IMR-90 (cell line): ENCODE measurements at regions not wholly inside any gene's neighbourhood (a gene's known extent, or its start where the extent isn't known, plus 50 kb on each side); places are given as distances from the start of the nearest gene placed in this dataset.

ENCODE experiments used
- ATAC-seq: fragments of 200-7000 bp; cut with Tn5 transposase; 2 replicates; pipeline ENCODE4 v1.9.1; 2020; ENCODE audit warnings: low read depth, mild to moderate bottlenecking, moderate library complexity
- BruUV-seq: library from RNA; stranded (reverse); fragments of 400-500 nt; replicated peaks from 2 replicates; lab custom pipeline; 2021; lab: Mats Ljungman, UMichigan
- CTCF ChIA-PET: fragments of 300-600 bp; formaldehyde crosslinking; extraction: SDS; loops from one replicate; lab custom pipeline; 2021; ENCODE audit warnings: antibody characterized with exemption; lab: Yijun Ruan, JAX
- POLR2A ChIA-PET: fragments of 300-600 bp; sonication (Branson Sonifier 250); formaldehyde crosslinking; loops from one replicate; lab custom pipeline; 2022; ENCODE audit warnings: antibody characterized with exemption; ENCODE audit not compliant: unreplicated experiment; lab: Charles Lee
- DNase-seq: peaks from one replicate; pipeline ENCODE4 v3.0.0; 2013
- H2AFZ ChIP-seq: replicated peaks from 2 replicates; pipeline ENCODE3; 2013; ENCODE audit warnings: low read length, mild to moderate bottlenecking; ENCODE audit not compliant: poor library complexity
- H2AK5ac ChIP-seq: 2 replicates; pipeline ENCODE4 v1.6.1; 2013; ENCODE audit warnings: low read depth, low read length, inconsistent platforms
- H2AK9ac ChIP-seq: replicated peaks from 2 replicates; pipeline ENCODE3; 2013; ENCODE audit warnings: mild to moderate bottlenecking, low read depth, low read length, moderate library complexity; ENCODE audit not compliant: poor library complexity
- H2BK120ac ChIP-seq: 2 replicates; pipeline ENCODE4 v1.6.1; 2013; ENCODE audit warnings: low read depth, low read length, inconsistent platforms
- H2BK15ac ChIP-seq: 3 replicates; pipeline ENCODE4 v1.6.1; 2013; ENCODE audit warnings: low read depth, low read length, inconsistent platforms
- H2BK20ac ChIP-seq: 2 replicates; pipeline ENCODE4 v1.6.1; 2013; ENCODE audit warnings: low read depth, mild to moderate bottlenecking, inconsistent platforms, low read length, moderate library complexity
- H2BK5ac ChIP-seq: 2 replicates; pipeline ENCODE4 v1.6.1; 2013; ENCODE audit warnings: mild to moderate bottlenecking, low read depth, low read length, inconsistent platforms; ENCODE audit not compliant: poor library complexity, severe bottlenecking
- H3K14ac ChIP-seq: replicated peaks from 2 replicates; pipeline ENCODE4 v1.6.1; 2013; ENCODE audit warnings: low read depth, low read length, inconsistent platforms
- H3K18ac ChIP-seq: 2 replicates; pipeline ENCODE4 v1.6.1; 2013; ENCODE audit warnings: low read depth, low read length, control low read depth
- H3K23ac ChIP-seq: 2 replicates; pipeline ENCODE4 v1.6.1; 2013; ENCODE audit warnings: low read depth, low read length, inconsistent platforms
- H3K27ac ChIP-seq: 2 replicates; pipeline ENCODE4 v1.5.1; 2013; ENCODE audit warnings: mild to moderate bottlenecking, control low read depth, low read length; ENCODE audit not compliant: insufficient read depth
- H3K27me3 ChIP-seq: 2 replicates; pipeline ENCODE4 v1.6.1; 2013; ENCODE audit warnings: low read length; ENCODE audit not compliant: control insufficient read depth, insufficient read depth
- H3K36me3 ChIP-seq: 2 replicates; pipeline ENCODE4 v1.6.1; 2013; ENCODE audit warnings: low read length, mixed read lengths; ENCODE audit not compliant: control insufficient read depth, insufficient read depth
- H3K4ac ChIP-seq: 2 replicates; pipeline ENCODE4 v1.6.1; 2013; ENCODE audit warnings: low read depth, low read length, inconsistent platforms
- H3K4me1 ChIP-seq: 2 replicates; pipeline ENCODE4 v1.6.1; 2013; ENCODE audit warnings: low read length, mixed read lengths; ENCODE audit not compliant: control insufficient read depth, insufficient read depth
- H3K4me2 ChIP-seq: 2 replicates; pipeline ENCODE4 v1.6.1; 2013; ENCODE audit warnings: low read depth, mild to moderate bottlenecking, control low read depth, low read length, moderate library complexity
- H3K4me3 ChIP-seq: 2 replicates; pipeline ENCODE4 v1.5.1; 2013; ENCODE audit warnings: low read depth, mild to moderate bottlenecking, control low read depth, low read length, moderate library complexity; ENCODE audit not compliant: insufficient read depth
- H3K56ac ChIP-seq: 2 replicates; pipeline ENCODE4 v1.6.1; 2013; ENCODE audit warnings: low read length, inconsistent platforms; ENCODE audit not compliant: insufficient read depth; ENCODE audit errors: extremely low read depth
- H3K79me1 ChIP-seq, 2 experiments: 2 replicates each; pipeline ENCODE4 v1.6.1; 2013; ENCODE audit warnings: low read length in 2 of 2, inconsistent platforms in 1 of 2, low read depth in 1 of 2
- H3K9ac ChIP-seq: 2 replicates; pipeline ENCODE4 v1.6.1; 2013; ENCODE audit warnings: low read depth, low read length, control low read depth
- H3K9me1 ChIP-seq: 2 replicates; pipeline ENCODE4 v1.6.1; 2013; ENCODE audit warnings: low read length, inconsistent platforms; ENCODE audit not compliant: insufficient read depth
- H3K9me3 ChIP-seq: 2 replicates; pipeline ENCODE4 v1.6.1; 2013; ENCODE audit warnings: low read length; ENCODE audit not compliant: control insufficient read depth, insufficient read depth
- H4K20me1 ChIP-seq: 2 replicates; pipeline ENCODE4 v1.6.1; 2013; ENCODE audit warnings: low read length, inconsistent platforms; ENCODE audit not compliant: insufficient read depth
- H4K5ac ChIP-seq: 2 replicates; pipeline ENCODE4 v1.6.1; 2013; ENCODE audit warnings: mild to moderate bottlenecking, low read depth, low read length, control low read depth
- H4K8ac ChIP-seq, 2 experiments: 2 replicates each; pipeline ENCODE4 v1.6.1; 2013; ENCODE audit warnings: low read depth in 2 of 2, low read length in 2 of 2, control low read depth in 1 of 2, inconsistent platforms in 1 of 2
- H4K91ac ChIP-seq: 2 replicates; pipeline ENCODE4 v1.6.1; 2013; ENCODE audit warnings: low read depth, low read length, inconsistent platforms; ENCODE audit not compliant: insufficient read depth
- CTCF ChIP-seq: conservative IDR thresholded peaks from 2 replicates; pipeline ENCODE4 v1.5.1; 2012; ENCODE audit warnings: mild to moderate bottlenecking, low read depth, low read length, improper control_type of control experiment
- ELK1 ChIP-seq: fragments of 150-350 bp; IDR thresholded peaks from 2 replicates; pipeline ENCODE4 v1.6.1; 2016; ENCODE audit warnings: low read depth, mild to moderate bottlenecking, low read length, moderate library complexity, borderline replicate concordance
- MAFK ChIP-seq: IDR thresholded peaks from 2 replicates; pipeline ENCODE4 v1.6.1; 2012; ENCODE audit warnings: low read depth, low read length, improper control_type of control experiment
- MAZ ChIP-seq: IDR thresholded peaks from 2 replicates; pipeline ENCODE4 v1.6.1; 2012; ENCODE audit warnings: low read depth, mild to moderate bottlenecking, low read length, improper control_type of control experiment, moderate library complexity, borderline replicate concordance
- MXI1 ChIP-seq: IDR thresholded peaks from 2 replicates; pipeline ENCODE4 v1.6.1; 2012; ENCODE audit warnings: low read depth, mild to moderate bottlenecking, low read length, moderate library complexity, borderline replicate concordance
- POLR2A ChIP-seq: IDR thresholded peaks from 2 replicates; pipeline ENCODE4 v1.6.1; 2012; ENCODE audit warnings: mild to moderate bottlenecking, low read depth, low read length
- RCOR1 ChIP-seq: IDR thresholded peaks from 2 replicates; pipeline ENCODE4 v1.6.1; 2012; ENCODE audit warnings: mild to moderate bottlenecking, low read length, improper control_type of control experiment; ENCODE audit not compliant: insufficient replicate concordance
- WGBS, 2 experiments: methylation state at CpG; one replicate each; pipeline versions ENCODE4 v1.1.5 to v1.1.7; 2013; ENCODE audit warnings: missing lambda C conversion rate in 2 of 2; ENCODE audit not compliant: insufficient read length in 1 of 2; ENCODE audit errors: extremely low coverage in 2 of 2; 5-methylcytosine and 5-hydroxymethylcytosine counted together
- dilution Hi-C: fragments of 300-500 bp; cut with HindIII; formaldehyde crosslinking; loops from one replicate; pipeline ENCODE4 v1.14.3; 2018; ENCODE audit warnings: low sequenced_read_pairs; ENCODE audit not compliant: unreplicated experiment
- in situ Hi-C: fragments of 300-500 bp; cut with MboI; formaldehyde crosslinking; loops from 3 replicates; pipeline ENCODE4 v1.14.3; 2019; ENCODE audit warnings: low sequenced_read_pairs, inconsistent platforms, mixed read lengths
- intact Hi-C: fragments of 100-400 bp; cut with micrococcal nuclease; formaldehyde crosslinking; loops from 2 replicates; pipeline ENCODE4 v1.10.0; 2022
- TF ChIP-seq, protein P1 (sequence below): fragments of 150-350 bp; IDR thresholded peaks from 2 replicates; pipeline ENCODE4 v1.6.1; 2017; ENCODE audit warnings: mild to moderate bottlenecking, antibody characterized with exemption, low read length, low read depth

DNA sequence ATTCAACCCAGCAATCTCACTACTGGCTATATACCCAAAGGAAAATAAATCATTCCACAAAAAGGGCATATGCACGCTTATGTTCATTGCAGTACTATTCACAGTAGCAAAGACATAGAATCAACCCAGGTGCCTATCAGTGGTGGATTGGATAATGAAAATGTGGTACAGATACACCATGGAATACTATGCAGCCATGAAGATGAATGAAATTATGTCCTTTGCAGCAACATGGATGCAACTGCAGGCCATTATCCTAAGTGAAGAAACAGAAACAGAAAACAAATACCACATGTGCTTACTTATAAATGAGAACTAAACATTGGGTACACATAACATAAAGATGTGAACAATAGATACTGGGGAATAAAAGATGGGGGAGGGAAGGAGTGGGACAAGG, 606.4 kb upstream of the GRM7 start:
- Histone ChIP-seq H3K4me2 (no peak overlapping the region), H4K5ac (no peak overlapping the region), H3K4me1 (no peaks in the 10 kb centered on the region), H2AK9ac (no peak overlapping the region), H3K4me3 (no peak overlapping the region), H3K23ac (no peak overlapping the region), H4K91ac (no peak overlapping the region), H3K36me3 (no peaks in the 10 kb centered on the region), H2AK5ac (no peak overlapping the region), H3K27ac (no peak overlapping the region), H2AFZ (no peak overlapping the region), H2BK15ac (no peak overlapping the region), H3K18ac (no peak overlapping the region), H4K8ac (no peak overlapping the region), H3K9ac (no peak overlapping the region), H3K4ac (no peak overlapping the region), H2BK20ac (no peak overlapping the region), H3K9me1 (no peaks in the 10 kb centered on the region), H2BK120ac (no peak overlapping the region), H3K27me3 (no peaks in the 10 kb centered on the region), H3K9me3 (peaks cover 8% of the 10 kb centered on the region), H4K20me1 (no peaks in the 10 kb centered on the region), H3K14ac (no peak overlapping the region), H2BK5ac (no peak overlapping the region), H3K56ac (no peak overlapping the region), H3K79me1 (no peaks in the 10 kb centered on the region)
- ATAC-seq (no peak), DNase-seq (no peak)
- dilution Hi-C loops: no loop called here
- CTCF ChIA-PET: no interaction called here
- BruUV-seq: no TSS peak
- intact Hi-C loops: no loop called here
- TF ChIP-seq POLR2A (no peak), MXI1 (no peak), MAFK (no peak), ELK1 (no peak), MAZ (no peak), RCOR1 (no peak), CTCF (no peak)
- TF ChIP-seq, protein P1, sequence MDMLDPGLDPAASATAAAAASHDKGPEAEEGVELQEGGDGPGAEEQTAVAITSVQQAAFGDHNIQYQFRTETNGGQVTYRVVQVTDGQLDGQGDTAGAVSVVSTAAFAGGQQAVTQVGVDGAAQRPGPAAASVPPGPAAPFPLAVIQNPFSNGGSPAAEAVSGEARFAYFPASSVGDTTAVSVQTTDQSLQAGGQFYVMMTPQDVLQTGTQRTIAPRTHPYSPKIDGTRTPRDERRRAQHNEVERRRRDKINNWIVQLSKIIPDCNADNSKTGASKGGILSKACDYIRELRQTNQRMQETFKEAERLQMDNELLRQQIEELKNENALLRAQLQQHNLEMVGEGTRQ: no peak
- no CpG with 5 or more reads among the region's 1 CpG for WGBS, 2 experiments
- in situ Hi-C loops: no loop called here
- POLR2A ChIA-PET: no interaction called here
